ENCODE measurements at regions not wholly inside any gene's neighbourhood (a gene's known extent, or its start where the extent isn't known, plus 50 kb on each side); places are given as distances from the start of the nearest gene placed in this dataset.

DNA sequence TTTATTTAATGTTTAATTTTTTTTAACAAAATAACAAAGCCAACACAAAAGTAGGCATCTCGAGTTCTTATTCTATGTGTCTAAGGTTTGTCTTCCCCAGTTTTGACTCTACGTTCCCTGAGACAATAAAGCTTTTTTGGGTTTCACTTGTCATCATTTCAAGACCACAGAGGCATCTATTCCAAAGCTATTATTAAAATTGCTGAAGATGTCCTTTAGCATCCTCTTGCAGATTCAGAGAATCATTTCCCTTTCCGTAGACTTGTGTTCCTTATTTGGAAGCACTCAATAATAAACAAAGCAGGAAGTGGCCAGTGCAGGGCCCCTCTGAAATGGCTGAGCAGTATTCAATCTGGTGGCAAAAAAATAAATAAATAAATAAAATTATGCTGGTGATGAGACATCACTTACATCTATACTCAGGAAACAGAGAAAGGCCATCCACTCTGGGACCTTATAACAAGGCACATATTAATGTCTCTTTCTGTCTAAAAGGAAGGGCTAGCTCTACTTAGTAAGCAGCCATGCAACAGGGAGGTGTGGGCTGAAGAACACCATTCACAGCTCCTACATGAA is 362.3 kb downstream of the WDR72 start:
- no peaks in the 10 kb centered on the region for H3K4me1 ChIP-seq (ENCODE audit: low read length)
- no peak overlapping the region for H3K4me3 ChIP-seq (ENCODE audit: low read length)
- H3K9ac ChIP-seq (ENCODE audit: low read length) = no peak overlapping the region
- H3K9me3 ChIP-seq (replicated peaks; ENCODE audit: insufficient read depth, low read length) = no peaks in the 10 kb centered on the region
- DNase-seq = no peak
- H3K4me2 ChIP-seq (ENCODE audit: low read depth, low read length) = no peak overlapping the region
- H3F3A ChIP-seq (ENCODE audit: insufficient read depth, low read length) = no peaks in the 10 kb centered on the region
- H3K9me2 ChIP-seq (replicated peaks; ENCODE audit: insufficient read depth, low read length) = no peaks in the 10 kb centered on the region
- H3K27me3 ChIP-seq (replicated peaks; ENCODE audit: insufficient read depth, low read length) = no peaks in the 10 kb centered on the region
- H3K79me2 ChIP-seq (ENCODE audit: low read length) = no peaks in the 10 kb centered on the region
- no peak overlapping the region for H2AFZ ChIP-seq (ENCODE audit: low read length)
- TF ChIP-seq, protein P1, sequence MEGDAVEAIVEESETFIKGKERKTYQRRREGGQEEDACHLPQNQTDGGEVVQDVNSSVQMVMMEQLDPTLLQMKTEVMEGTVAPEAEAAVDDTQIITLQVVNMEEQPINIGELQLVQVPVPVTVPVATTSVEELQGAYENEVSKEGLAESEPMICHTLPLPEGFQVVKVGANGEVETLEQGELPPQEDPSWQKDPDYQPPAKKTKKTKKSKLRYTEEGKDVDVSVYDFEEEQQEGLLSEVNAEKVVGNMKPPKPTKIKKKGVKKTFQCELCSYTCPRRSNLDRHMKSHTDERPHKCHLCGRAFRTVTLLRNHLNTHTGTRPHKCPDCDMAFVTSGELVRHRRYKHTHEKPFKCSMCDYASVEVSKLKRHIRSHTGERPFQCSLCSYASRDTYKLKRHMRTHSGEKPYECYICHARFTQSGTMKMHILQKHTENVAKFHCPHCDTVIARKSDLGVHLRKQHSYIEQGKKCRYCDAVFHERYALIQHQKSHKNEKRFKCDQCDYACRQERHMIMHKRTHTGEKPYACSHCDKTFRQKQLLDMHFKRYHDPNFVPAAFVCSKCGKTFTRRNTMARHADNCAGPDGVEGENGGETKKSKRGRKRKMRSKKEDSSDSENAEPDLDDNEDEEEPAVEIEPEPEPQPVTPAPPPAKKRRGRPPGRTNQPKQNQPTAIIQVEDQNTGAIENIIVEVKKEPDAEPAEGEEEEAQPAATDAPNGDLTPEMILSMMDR (IDR thresholded peaks at IDR 0.05; ENCODE audit: low read length) = no peak
- no peak for TF ChIP-seq EZH2 (optimal IDR thresholded peaks at IDR 0.05; ENCODE audit: low read depth, low read length)
- no peaks in the 10 kb centered on the region for H4K20me1 ChIP-seq (ENCODE audit: insufficient read depth, low read length)
- H3K27ac ChIP-seq (ENCODE audit: low read length) = no peak overlapping the region
- H3K36me3 ChIP-seq (replicated peaks; ENCODE audit: insufficient read depth, low read length) = no peaks in the 10 kb centered on the region

DNA sequence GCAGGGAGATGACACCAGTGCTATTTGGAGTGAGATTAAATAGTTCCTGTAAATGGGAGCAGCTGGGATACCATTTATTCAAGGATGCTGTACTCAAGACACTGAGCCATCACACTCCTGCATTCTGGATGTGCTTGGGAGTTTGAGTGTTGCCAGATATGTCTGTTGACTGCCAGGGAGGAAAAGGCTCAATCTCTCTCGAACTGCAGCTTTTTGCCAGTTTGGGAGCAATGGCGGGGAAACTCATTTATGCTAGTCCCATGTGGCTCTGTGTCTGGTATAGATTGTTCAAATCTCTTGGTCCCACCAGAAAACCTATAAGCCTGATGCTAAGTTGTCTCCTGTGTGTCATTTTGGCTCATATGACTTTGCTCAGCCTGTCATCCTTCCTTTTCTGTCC is 363.6 kb downstream of the WDR72 start:
- DNase-seq = no peak
- no peaks in the 10 kb centered on the region for H3K79me2 ChIP-seq (ENCODE audit: low read length)
- no peak overlapping the region for H2AFZ ChIP-seq (ENCODE audit: low read length)
- no peaks in the 10 kb centered on the region for H3K36me3 ChIP-seq (replicated peaks; ENCODE audit: insufficient read depth, low read length)
- no peak overlapping the region for H3K9ac ChIP-seq (ENCODE audit: low read length)
- H3K4me2 ChIP-seq (ENCODE audit: low read depth, low read length) = no peak overlapping the region
- no peak overlapping the region for H3K4me3 ChIP-seq (ENCODE audit: low read length)
- no peaks in the 10 kb centered on the region for H3K4me1 ChIP-seq (ENCODE audit: low read length)
- H3K27me3 ChIP-seq (replicated peaks; ENCODE audit: insufficient read depth, low read length) = no peaks in the 10 kb centered on the region
- no peak overlapping the region for H3K27ac ChIP-seq (ENCODE audit: low read length)
- H3K9me2 ChIP-seq (replicated peaks; ENCODE audit: insufficient read depth, low read length) = no peaks in the 10 kb centered on the region
- no peaks in the 10 kb centered on the region for H3K9me3 ChIP-seq (replicated peaks; ENCODE audit: insufficient read depth, low read length)
- no peaks in the 10 kb centered on the region for H3F3A ChIP-seq (ENCODE audit: insufficient read depth, low read length)
- TF ChIP-seq EZH2phosphoT487 (IDR thresholded peaks at IDR 0.05; ENCODE audit: low read length) (no peak), EZH2 (optimal IDR thresholded peaks at IDR 0.05; ENCODE audit: low read depth, low read length) (no peak)
- TF ChIP-seq, protein P1 (IDR thresholded peaks at IDR 0.05; ENCODE audit: low read length) = no peak
- H4K20me1 ChIP-seq (ENCODE audit: insufficient read depth, low read length) = no peaks in the 10 kb centered on the region

DNA sequence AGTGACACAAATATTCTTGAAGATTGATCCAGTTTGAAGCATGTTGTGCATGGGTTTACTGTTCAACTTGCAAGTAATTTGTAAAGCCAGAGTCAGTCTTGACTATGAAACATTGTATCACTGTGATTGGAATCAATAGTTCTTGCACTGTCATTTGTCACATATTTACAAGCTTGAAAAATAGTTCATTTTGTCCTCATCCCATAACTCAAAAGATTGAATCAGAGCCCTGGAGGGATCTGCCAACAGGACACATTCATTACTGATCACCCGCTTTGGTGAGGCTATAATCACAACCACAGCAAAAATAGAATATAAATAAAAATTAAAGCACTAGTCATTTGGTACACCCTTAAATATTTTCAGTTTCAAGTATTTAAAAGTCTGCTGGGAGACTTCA is 368.9 kb downstream of the WDR72 start:
- Histone ChIP-seq H4K20me1 (ENCODE audit: insufficient read depth, low read length) (no peaks in the 10 kb centered on the region), H3K27ac (ENCODE audit: low read length) (no peak overlapping the region), H3K9me2 (replicated peaks; ENCODE audit: insufficient read depth, low read length) (no peaks in the 10 kb centered on the region), H2AFZ (ENCODE audit: low read length) (no peak overlapping the region), H3K36me3 (replicated peaks; ENCODE audit: insufficient read depth, low read length) (no peaks in the 10 kb centered on the region), H3K79me2 (ENCODE audit: low read length) (no peaks in the 10 kb centered on the region), H3K27me3 (replicated peaks; ENCODE audit: insufficient read depth, low read length) (no peaks in the 10 kb centered on the region), H3K4me2 (ENCODE audit: low read depth, low read length) (no peak overlapping the region), H3K4me1 (ENCODE audit: low read length) (no peaks in the 10 kb centered on the region), H3K4me3 (ENCODE audit: low read length) (no peak overlapping the region), H3F3A (ENCODE audit: insufficient read depth, low read length) (no peaks in the 10 kb centered on the region), H3K9me3 (replicated peaks; ENCODE audit: insufficient read depth, low read length) (no peaks in the 10 kb centered on the region), H3K9ac (ENCODE audit: low read length) (no peak overlapping the region)
- TF ChIP-seq EZH2phosphoT487 (IDR thresholded peaks at IDR 0.05; ENCODE audit: low read length) (no peak), EZH2 (optimal IDR thresholded peaks at IDR 0.05; ENCODE audit: low read depth, low read length) (no peak)
- TF ChIP-seq, protein P1 (IDR thresholded peaks at IDR 0.05; ENCODE audit: low read length) = no peak
- no peak for DNase-seq

Data from MM.1S (cell line).